HG02571 (cell line): ENCODE measurements at regions not wholly inside any gene's neighbourhood (a gene's known extent, or its start where the extent isn't known, plus 50 kb on each side); places are given as distances from the start of the nearest gene placed in this dataset.
"Not testable (repeated sequence)": the region's sequence is repeated elsewhere in the genome, so short reads cannot be mapped to it uniquely, and the experiment has no call there.

Source experiments
- ATAC-seq: cut with Tn5 transposase; IDR thresholded peaks from one replicate; pipeline ENCODE4 v1.9.1; 2021; ENCODE audit warnings: mild to moderate bottlenecking, moderate library complexity; ENCODE audit not compliant: unreplicated experiment

DNA sequence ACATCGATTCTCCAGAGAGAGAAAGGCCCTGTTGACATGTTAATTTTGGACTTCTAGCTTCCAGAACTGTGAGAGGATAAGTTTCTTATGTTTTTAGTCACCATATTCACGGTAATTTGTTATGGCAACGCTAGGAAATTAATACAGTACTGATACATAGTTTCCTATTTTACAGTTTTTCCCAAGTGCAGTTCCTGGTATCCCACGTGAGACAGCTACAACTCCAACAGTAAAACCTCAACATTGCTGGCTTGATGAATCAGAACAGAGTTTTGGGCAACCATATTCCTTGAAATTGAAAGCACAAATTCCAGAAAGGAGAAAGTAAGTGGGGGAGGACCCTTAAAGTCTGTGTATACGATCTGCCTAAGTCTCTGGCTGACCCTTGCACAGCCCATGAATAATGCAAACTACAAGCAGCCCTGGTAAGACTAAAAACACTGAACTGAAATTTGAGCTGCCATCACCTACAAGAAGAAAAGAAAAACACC lies 505.1 kb upstream of the NRSN1 start:
- ATAC-seq = no peak

GRCh38 chr6:23630726-23631635 lies 495.0 kb upstream of the NRSN1 start:
- ATAC-seq = no peak

GRCh38 chr6:23633996-23634395 lies 492.0 kb upstream of the NRSN1 start:
- ATAC-seq = no peak

- ATAC-seq = no peak
These were observed 490.9 kb upstream of the NRSN1 start for GRCh38 chr6:23635150-23635549.

DNA sequence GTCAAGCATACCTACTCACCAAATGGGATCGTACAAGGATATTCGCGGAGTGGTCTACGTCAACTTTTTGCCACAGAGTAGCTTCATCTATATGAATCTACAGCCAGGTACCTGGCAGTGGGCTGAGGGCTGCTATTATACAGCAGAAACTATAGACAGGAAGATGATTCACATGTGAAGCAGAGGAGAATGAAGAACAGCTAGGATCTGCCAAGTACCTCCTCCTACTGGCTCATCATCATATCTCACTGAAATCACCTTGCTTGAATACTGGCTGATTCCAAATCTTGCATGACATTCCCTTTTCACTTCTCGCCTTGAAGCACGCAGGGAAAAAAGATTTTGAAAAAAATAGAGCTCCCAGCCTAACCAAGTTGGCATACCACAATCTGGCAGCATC lies 488.7 kb upstream of the NRSN1 start:
- ATAC-seq = no peak

GRCh38 chr6:23642849-23643248 lies 483.2 kb upstream of the NRSN1 start:
- no peak for ATAC-seq

GRCh38 chr6:23647045-23647444 lies 479.0 kb upstream of the NRSN1 start:
- no peak for ATAC-seq

GRCh38 chr6:23650676-23651075 lies 475.3 kb upstream of the NRSN1 start:
- ATAC-seq = no peak

GRCh38 chr6:23654745-23655144 lies 471.3 kb upstream of the NRSN1 start:
- ATAC-seq = no peak

GRCh38 chr6:23655525-23655924 lies 470.5 kb upstream of the NRSN1 start:
- no peak for ATAC-seq

DNA sequence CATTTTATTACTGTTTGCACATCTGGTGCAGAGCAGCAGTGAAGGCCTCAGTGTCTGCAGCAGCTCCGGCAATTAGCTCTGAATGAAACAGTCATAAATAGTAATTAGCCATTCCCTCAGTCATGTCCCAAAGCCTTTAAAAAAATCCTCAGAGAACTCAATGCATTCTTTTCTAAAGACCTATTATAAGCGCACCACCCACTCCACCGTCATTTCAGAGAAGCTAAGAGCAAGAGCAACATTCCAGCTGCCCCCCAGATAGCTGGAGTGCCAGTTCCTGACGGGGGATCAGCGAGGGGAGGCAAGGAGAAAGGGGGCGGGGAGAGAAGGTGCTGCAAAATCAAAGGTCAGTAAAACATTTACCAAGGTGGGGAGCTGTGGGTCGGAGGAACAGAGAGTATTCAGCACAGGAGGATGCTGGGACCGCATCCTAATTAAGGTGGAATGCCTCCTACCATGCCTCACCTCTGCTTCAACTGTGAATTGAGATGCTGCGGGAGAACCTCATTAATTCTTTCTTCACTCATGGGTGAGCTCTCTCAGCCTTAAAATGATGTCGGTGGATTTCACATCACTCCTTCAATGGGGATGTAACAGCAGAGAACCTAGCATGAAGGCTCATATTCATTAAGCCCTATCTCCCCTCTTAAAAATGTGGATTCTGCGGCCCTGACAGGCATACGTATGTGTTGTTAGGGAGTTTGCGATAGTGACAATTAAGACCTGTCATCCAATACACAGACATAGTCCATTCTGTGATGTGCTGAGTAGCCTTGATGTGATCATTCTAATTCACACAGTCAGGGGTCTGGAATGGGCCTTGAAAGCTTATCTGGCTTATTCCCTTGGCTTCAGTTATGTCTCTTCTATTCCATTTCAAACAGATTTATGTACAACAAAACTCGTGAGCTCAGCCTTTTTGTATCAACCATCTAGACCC lies 469.5 kb upstream of the NRSN1 start:
- ATAC-seq = no peak

DNA sequence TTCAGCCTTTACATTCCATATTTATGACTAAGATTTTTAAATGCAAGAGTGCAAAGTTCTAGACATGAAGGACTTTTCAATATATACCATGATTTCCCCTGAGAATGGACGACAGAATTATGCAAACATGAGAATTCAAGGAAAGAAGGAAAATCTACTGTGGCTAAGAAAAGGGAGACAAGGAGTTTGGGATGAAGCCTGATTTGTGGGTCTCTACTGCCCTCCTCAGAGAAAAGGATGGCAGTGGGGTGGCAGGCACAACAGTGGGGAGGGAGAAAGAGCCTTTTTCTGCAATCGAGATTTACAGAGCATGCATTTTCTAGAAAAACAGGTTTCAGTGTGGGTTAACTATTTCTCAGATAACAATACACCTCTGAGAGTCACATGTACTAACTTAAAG lies 466.9 kb upstream of the NRSN1 start:
- no peak for ATAC-seq

- ATAC-seq = no peak
These were observed 464.5 kb upstream of the NRSN1 start for GRCh38 chr6:23661549-23661948.

GRCh38 chr6:23663096-23663495 lies 462.9 kb upstream of the NRSN1 start:
- no peak for ATAC-seq

- ATAC-seq = no peak
These were observed 462.4 kb upstream of the NRSN1 start for GRCh38 chr6:23663652-23664051.

DNA sequence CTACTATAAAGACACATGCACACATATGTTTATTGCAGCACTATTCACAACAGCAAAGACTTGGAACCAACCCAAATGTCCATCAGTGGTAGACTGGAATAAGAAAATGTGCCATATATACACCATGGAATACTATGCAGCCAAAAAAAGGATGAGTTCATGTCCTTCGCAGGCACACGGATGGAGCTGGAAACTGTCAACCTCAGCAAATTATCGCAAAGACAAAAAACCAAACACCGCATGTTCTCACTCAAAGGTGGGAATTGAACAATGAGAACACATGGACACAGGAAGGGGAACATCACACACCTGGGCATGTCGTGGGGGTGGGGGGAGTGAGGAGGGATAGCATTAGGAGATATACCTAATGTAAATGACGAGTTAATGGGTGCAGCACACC lies 460.1 kb upstream of the NRSN1 start:
- ATAC-seq = not testable (repeated sequence)

DNA sequence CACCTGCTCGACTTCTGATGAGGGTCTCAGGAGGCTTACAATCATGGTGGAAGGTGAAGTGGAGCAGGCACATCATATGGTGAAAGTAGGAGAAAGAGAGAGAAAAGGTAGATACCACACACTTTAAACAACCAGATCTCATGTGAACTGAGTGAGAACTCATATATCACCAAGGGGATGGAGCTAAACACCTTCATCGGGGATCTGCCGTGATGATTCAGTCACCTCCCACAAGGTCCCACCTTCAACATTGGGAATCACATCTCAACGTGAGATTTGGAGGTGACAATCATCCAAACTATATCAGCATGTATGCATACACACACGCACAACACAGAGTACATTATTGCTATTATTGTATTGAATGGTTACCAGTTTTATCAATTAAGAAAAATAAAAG lies 453.3 kb upstream of the NRSN1 start:
- ATAC-seq = no peak

DNA sequence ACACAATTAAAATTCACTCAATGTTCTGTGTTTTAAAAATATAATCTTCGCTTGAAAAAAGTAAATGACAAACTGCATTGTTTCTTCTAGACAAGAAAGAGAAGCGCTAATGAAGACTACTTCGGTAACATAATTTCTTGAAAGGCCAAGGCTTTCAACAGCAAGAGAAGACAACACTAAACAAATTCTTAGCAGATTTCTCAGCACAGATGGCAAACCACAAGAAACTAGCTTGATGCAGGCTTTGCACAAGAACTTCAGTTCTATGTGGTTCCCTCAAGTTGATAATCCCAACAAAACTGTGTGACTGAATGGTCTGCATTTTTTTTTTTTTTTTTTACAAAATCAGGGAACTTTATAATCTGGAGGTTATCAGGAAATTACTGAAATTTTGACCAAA lies 447.4 kb upstream of the NRSN1 start:
- ATAC-seq = no peak

DNA sequence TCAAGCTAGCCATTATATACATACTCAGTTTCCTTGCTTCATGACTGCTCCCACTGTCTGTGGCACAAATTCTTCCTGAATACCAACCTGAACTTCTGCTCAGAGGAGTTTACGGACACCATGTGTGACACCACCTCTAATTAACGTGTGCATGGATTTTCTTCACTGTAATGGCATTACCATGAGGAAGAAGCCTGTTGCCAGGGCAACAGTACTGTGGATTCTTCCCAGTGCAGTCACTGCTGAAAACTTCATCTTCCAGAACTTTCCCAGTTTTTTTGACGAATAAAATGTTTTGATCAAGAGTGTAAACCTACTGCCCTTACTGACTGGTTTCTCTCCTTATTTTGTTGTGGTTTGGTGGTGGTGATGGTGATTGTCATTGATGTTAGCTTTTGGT lies 444.3 kb upstream of the NRSN1 start:
- ATAC-seq = no peak

GRCh38 chr6:23688650-23689049 lies 437.4 kb upstream of the NRSN1 start:
- ATAC-seq = no peak

DNA sequence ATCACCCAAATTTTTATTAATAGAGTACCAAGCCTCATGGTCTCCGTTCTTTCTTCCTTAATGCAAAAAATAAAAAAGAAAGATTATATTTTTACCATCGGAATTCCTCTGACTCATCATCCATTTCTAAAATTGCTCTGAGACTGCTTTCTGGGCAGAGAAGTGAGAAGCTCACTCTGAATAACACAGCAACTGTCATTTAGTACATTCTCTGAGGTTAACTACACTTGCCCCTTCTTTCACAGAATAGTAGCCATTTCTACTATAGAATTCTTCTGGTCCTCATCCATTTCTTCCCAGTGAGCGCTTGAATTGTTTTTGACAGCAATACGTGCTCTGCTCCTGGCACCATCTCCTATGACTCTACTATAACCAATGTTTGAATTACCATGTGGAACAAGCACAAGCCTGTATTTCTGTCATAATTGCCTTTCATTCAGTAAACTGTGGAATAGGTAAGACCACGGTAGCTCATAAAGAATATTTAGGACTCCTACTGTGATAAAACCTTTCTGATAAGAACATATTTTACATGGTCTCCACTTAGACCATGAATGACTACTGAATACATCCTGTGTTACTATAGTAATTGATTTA lies 435.5 kb upstream of the NRSN1 start:
- no peak for ATAC-seq
